A673 (cell line): ENCODE measurements at regions not wholly inside any gene's neighbourhood (a gene's known extent, or its start where the extent isn't known, plus 50 kb on each side); places are given as distances from the start of the nearest gene placed in this dataset.

Experiments
- EZH2 ChIP-seq: fragments of 200-600 bp; sonication (generic); IDR thresholded peaks from 2 replicates; pipeline ENCODE4 v1.6.1; 2017; ENCODE audit warnings: borderline replicate concordance, low read depth, mild to moderate bottlenecking, mixed read lengths, antibody characterized with exemption, low read length; ENCODE audit not compliant: poor library complexity, severe bottlenecking
- TF ChIP-seq, protein P1 (sequence below): fragments of 300-800, 200-600 bp; sonication (generic); conservative IDR thresholded peaks from 2 replicates; pipeline ENCODE4 v1.5.1; 2017; ENCODE audit warnings: low read depth, mild to moderate bottlenecking, antibody characterized with exemption, low read length, moderate library complexity, mixed read lengths

DNA sequence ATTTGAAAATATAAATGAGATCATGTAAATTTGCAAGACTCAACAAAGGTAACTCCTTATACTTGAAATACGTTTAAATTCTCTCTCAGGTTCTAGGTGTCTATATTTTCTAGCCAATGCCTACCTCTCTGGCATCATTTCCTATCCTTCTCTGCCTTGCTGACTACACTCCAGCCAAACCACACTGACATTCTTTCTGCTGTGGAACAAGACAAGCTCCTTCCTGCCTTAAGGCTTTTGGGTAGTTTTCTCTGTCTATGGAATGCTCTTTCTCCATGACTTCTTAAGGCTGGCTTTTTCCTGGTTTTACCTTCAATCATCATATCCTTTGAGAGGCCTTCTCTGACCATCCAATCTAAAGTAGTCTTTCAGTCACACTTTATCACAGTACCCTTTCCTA is 201.0 kb downstream of the SPRY1 start:
- TF ChIP-seq, protein P1, sequence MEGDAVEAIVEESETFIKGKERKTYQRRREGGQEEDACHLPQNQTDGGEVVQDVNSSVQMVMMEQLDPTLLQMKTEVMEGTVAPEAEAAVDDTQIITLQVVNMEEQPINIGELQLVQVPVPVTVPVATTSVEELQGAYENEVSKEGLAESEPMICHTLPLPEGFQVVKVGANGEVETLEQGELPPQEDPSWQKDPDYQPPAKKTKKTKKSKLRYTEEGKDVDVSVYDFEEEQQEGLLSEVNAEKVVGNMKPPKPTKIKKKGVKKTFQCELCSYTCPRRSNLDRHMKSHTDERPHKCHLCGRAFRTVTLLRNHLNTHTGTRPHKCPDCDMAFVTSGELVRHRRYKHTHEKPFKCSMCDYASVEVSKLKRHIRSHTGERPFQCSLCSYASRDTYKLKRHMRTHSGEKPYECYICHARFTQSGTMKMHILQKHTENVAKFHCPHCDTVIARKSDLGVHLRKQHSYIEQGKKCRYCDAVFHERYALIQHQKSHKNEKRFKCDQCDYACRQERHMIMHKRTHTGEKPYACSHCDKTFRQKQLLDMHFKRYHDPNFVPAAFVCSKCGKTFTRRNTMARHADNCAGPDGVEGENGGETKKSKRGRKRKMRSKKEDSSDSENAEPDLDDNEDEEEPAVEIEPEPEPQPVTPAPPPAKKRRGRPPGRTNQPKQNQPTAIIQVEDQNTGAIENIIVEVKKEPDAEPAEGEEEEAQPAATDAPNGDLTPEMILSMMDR = no peak
- TF ChIP-seq EZH2 = no peak
